Astrocyte (in vitro differentiated cells and primary cell): ENCODE measurements at regions not wholly inside any gene's neighbourhood (a gene's known extent, or its start where the extent isn't known, plus 50 kb on each side); places are given as distances from the start of the nearest gene placed in this dataset.

Source experiments
- DNase-seq: peaks from one replicate; pipeline ENCODE4 v3.0.0-alpha.2; 2010; ENCODE audit warnings: low read depth
- FAIRE-seq: peaks from 2 replicates; lab custom pipeline; 2011; peaks lifted over from hg19 to GRCh38; lab: Jason Lieb, UNC
- H2AFZ ChIP-seq: 2 replicates; pipeline ENCODE4 v1.6.0; 2012; ENCODE audit warnings: low read depth, low read length, inconsistent platforms
- H3K27ac ChIP-seq: 2 replicates; pipeline ENCODE4 v1.5.1; 2011; ENCODE audit warnings: low read depth, low read length, inconsistent platforms
- H3K27me3 ChIP-seq: 2 replicates; pipeline ENCODE4 v1.6.0; 2011; ENCODE audit warnings: low read length, inconsistent platforms; ENCODE audit not compliant: insufficient read depth
- H3K36me3 ChIP-seq: 2 replicates; pipeline ENCODE4 v1.5.1; 2011; ENCODE audit warnings: low read length, inconsistent platforms; ENCODE audit not compliant: insufficient read depth
- H3K4me1 ChIP-seq: 2 replicates; pipeline ENCODE4 v1.5.1; 2011; ENCODE audit warnings: low read length, inconsistent platforms; ENCODE audit not compliant: insufficient read depth
- H3K4me2 ChIP-seq: 2 replicates; pipeline ENCODE4 v1.6.0; 2012; ENCODE audit warnings: low read length, inconsistent platforms
- H3K4me3 ChIP-seq: 2 replicates; pipeline ENCODE4 v1.5.1; 2011; ENCODE audit warnings: low read depth, mild to moderate bottlenecking, low read length, inconsistent platforms; ENCODE audit not compliant: insufficient read depth
- H3K79me2 ChIP-seq: 2 replicates; pipeline ENCODE4 v1.6.0; 2012; ENCODE audit warnings: mild to moderate bottlenecking, low read length, inconsistent platforms; ENCODE audit not compliant: insufficient read depth
- H3K9ac ChIP-seq: 2 replicates; pipeline ENCODE4 v1.6.0; 2012; ENCODE audit warnings: mild to moderate bottlenecking, low read length, inconsistent platforms
- H3K9me3 ChIP-seq: 2 replicates; pipeline ENCODE4 v1.5.1; 2012; ENCODE audit warnings: low read depth, mild to moderate bottlenecking, low read length, inconsistent platforms; ENCODE audit not compliant: insufficient read depth
- H4K20me1 ChIP-seq: 2 replicates; pipeline ENCODE4 v1.6.0; 2012; ENCODE audit warnings: low read length, inconsistent platforms; ENCODE audit not compliant: insufficient read depth
- H3K27ac Mint-ChIP-seq: one replicate; pipeline ENCODE4 v1.8.0; 2021; ENCODE audit warnings: mild to moderate bottlenecking, mixed read lengths; ENCODE audit not compliant: unreplicated experiment
- H3K27me3 Mint-ChIP-seq: one replicate; pipeline ENCODE4 v1.8.0; 2021; ENCODE audit warnings: low read depth, mixed read lengths; ENCODE audit not compliant: unreplicated experiment
- H3K36me3 Mint-ChIP-seq: one replicate; pipeline ENCODE4 v1.8.0; 2021; ENCODE audit warnings: low read depth, mixed read lengths; ENCODE audit not compliant: unreplicated experiment
- H3K4me1 Mint-ChIP-seq: one replicate; pipeline ENCODE4 v1.8.0; 2021; ENCODE audit warnings: low read depth, mixed read lengths; ENCODE audit not compliant: unreplicated experiment
- H3K4me3 Mint-ChIP-seq: one replicate; pipeline ENCODE4 v1.8.0; 2021; ENCODE audit warnings: mild to moderate bottlenecking, moderate library complexity, mixed read lengths; ENCODE audit not compliant: unreplicated experiment
- H3K9me3 Mint-ChIP-seq: one replicate; pipeline ENCODE4 v1.8.0; 2021; ENCODE audit warnings: mild to moderate bottlenecking, mixed read lengths; ENCODE audit not compliant: unreplicated experiment
- EZH2 ChIP-seq: IDR thresholded peaks from 2 replicates; pipeline ENCODE4 v1.6.1; 2012; ENCODE audit warnings: mild to moderate bottlenecking, low read length, inconsistent platforms; ENCODE audit not compliant: insufficient read depth
- TF ChIP-seq, protein P1 (sequence below): IDR thresholded peaks from 2 replicates; pipeline ENCODE4 v1.5.1; 2011; ENCODE audit warnings: low read depth, mild to moderate bottlenecking, inconsistent platforms, low read length, moderate library complexity; ENCODE audit not compliant: insufficient read depth

DNA sequence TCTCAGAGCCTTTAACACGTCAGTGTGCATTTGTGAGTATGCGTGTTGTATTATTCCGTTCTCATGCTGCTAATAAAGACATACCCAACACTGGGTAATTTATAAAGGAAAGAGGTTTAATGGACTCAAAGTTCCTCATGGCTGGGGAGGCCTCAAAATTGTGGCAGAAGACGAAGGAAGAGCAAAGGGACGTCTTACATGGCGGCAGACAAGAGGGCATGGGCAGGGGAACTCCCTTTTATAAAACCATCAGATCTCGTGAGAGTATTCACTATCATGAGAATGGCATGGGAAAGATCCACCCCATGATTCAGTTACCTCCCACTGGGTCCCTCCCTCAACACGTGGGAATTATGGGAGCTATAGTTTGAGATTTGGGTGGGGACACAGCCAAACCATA is 285.0 kb downstream of the PBX3 start:
- no peak overlapping the region for H3K9ac ChIP-seq
- H3K4me1 Mint-ChIP-seq, result no peaks in the 10 kb centered on the region
- no peak for FAIRE-seq
- H3K4me1 ChIP-seq, result no peaks in the 10 kb centered on the region
- H3K9me3 ChIP-seq, result no peaks in the 10 kb centered on the region
- TF ChIP-seq EZH2, result no peak
- TF ChIP-seq, protein P1, sequence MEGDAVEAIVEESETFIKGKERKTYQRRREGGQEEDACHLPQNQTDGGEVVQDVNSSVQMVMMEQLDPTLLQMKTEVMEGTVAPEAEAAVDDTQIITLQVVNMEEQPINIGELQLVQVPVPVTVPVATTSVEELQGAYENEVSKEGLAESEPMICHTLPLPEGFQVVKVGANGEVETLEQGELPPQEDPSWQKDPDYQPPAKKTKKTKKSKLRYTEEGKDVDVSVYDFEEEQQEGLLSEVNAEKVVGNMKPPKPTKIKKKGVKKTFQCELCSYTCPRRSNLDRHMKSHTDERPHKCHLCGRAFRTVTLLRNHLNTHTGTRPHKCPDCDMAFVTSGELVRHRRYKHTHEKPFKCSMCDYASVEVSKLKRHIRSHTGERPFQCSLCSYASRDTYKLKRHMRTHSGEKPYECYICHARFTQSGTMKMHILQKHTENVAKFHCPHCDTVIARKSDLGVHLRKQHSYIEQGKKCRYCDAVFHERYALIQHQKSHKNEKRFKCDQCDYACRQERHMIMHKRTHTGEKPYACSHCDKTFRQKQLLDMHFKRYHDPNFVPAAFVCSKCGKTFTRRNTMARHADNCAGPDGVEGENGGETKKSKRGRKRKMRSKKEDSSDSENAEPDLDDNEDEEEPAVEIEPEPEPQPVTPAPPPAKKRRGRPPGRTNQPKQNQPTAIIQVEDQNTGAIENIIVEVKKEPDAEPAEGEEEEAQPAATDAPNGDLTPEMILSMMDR, result no peak
- H3K27ac ChIP-seq, result no peak overlapping the region
- H2AFZ ChIP-seq, result no peak overlapping the region
- no peaks in the 10 kb centered on the region for H3K9me3 Mint-ChIP-seq
- H3K27me3 Mint-ChIP-seq, result peaks cover 26% of the 10 kb centered on the region
- no peaks in the 10 kb centered on the region for H3K36me3 Mint-ChIP-seq
- H3K27me3 ChIP-seq, result peaks cover 9% of the 10 kb centered on the region
- no peak overlapping the region for H3K4me3 ChIP-seq
- no peaks in the 10 kb centered on the region for H4K20me1 ChIP-seq
- H3K4me2 ChIP-seq, result no peak overlapping the region
- no peak overlapping the region for H3K27ac Mint-ChIP-seq
- H3K79me2 ChIP-seq, result no peaks in the 10 kb centered on the region
- no peak for DNase-seq
- no peaks in the 10 kb centered on the region for H3K36me3 ChIP-seq
- no peak overlapping the region for H3K4me3 Mint-ChIP-seq

DNA sequence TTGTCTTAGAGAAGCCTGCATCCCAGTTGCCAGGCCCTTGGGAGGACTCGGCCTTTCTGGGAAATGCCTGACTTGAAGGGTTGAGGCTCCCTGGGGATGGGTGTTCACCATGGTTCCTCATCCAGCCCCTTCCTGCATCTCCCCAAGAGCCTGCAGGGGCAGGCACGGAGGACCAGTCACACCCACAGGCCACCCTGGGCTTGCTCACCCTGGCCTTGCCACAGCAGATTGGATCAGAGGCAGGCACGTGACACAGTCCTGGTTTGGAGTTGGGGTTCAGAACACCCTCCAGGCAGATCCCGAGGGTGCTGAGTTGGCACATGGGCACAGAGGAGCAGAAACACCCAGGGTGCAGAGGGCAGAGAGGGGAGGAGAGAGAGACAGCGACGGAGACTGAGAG is 286.1 kb downstream of the PBX3 start:
- H3K36me3 Mint-ChIP-seq, result no peaks in the 10 kb centered on the region
- H2AFZ ChIP-seq, result no peak overlapping the region
- no peak overlapping the region for H3K27ac ChIP-seq
- no peaks in the 10 kb centered on the region for H3K9me3 ChIP-seq
- no peaks in the 10 kb centered on the region for H3K4me1 ChIP-seq
- FAIRE-seq (no peak), DNase-seq (no peak)
- no peaks in the 10 kb centered on the region for H4K20me1 ChIP-seq
- peaks cover 17% of the 10 kb centered on the region for H3K27me3 Mint-ChIP-seq
- no peaks in the 10 kb centered on the region for H3K36me3 ChIP-seq
- H3K9me3 Mint-ChIP-seq, result no peaks in the 10 kb centered on the region
- H3K79me2 ChIP-seq, result no peaks in the 10 kb centered on the region
- no peak for TF ChIP-seq EZH2
- TF ChIP-seq, protein P1, result no peak
- H3K4me2 ChIP-seq, result no peak overlapping the region
- H3K4me1 Mint-ChIP-seq, result no peaks in the 10 kb centered on the region
- no peak overlapping the region for H3K4me3 Mint-ChIP-seq
- H3K27me3 ChIP-seq, result peaks cover 9% of the 10 kb centered on the region
- H3K27ac Mint-ChIP-seq, result no peak overlapping the region
- no peak overlapping the region for H3K9ac ChIP-seq
- H3K4me3 ChIP-seq, result no peak overlapping the region

DNA sequence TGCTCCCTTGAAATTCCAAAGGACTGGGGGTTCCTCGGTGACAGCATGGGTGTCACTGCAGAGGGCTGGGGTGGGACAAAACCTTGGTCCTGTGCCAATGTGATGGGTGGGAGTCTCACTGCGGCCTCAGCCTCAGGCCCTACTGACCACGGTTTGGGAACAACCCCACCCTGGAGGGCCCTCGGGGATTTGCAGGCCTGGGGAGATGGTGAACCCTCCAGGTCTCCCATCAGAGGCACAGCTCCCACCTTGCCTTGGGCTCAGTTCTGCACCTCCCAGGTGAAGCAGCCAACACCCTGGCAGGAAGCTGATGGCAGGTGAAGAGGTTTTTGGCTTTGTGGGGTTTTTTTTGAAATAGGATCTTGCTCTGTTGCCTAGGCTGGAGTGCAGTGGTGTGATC is 286.8 kb downstream of the PBX3 start:
- no peak overlapping the region for H3K4me3 ChIP-seq
- Mint-ChIP-seq H3K36me3 (no peaks in the 10 kb centered on the region), H3K9me3 (no peaks in the 10 kb centered on the region), H3K4me3 (no peak overlapping the region), H3K27me3 (peaks cover 21% of the 10 kb centered on the region), H3K4me1 (no peaks in the 10 kb centered on the region), H3K27ac (no peak overlapping the region)
- peaks cover 9% of the 10 kb centered on the region for H3K27me3 ChIP-seq
- H3K9me3 ChIP-seq, result no peaks in the 10 kb centered on the region
- H3K4me2 ChIP-seq, result no peak overlapping the region
- DNase-seq (no peak), FAIRE-seq (no peak)
- H3K27ac ChIP-seq, result no peak overlapping the region
- no peaks in the 10 kb centered on the region for H3K79me2 ChIP-seq
- no peaks in the 10 kb centered on the region for H3K4me1 ChIP-seq
- no peaks in the 10 kb centered on the region for H4K20me1 ChIP-seq
- TF ChIP-seq EZH2, result no peak
- TF ChIP-seq, protein P1, result no peak
- H3K9ac ChIP-seq, result no peak overlapping the region
- no peak overlapping the region for H2AFZ ChIP-seq
- H3K36me3 ChIP-seq, result no peaks in the 10 kb centered on the region
